M059J (cell line): ENCODE measurements at regions not wholly inside any gene's neighbourhood (a gene's known extent, or its start where the extent isn't known, plus 50 kb on each side); places are given as distances from the start of the nearest gene placed in this dataset.

Source experiments
- DNase-seq: peaks from one replicate; pipeline ENCODE4 v3.0.0-alpha.2; 2012; ENCODE audit warnings: low read depth

DNA sequence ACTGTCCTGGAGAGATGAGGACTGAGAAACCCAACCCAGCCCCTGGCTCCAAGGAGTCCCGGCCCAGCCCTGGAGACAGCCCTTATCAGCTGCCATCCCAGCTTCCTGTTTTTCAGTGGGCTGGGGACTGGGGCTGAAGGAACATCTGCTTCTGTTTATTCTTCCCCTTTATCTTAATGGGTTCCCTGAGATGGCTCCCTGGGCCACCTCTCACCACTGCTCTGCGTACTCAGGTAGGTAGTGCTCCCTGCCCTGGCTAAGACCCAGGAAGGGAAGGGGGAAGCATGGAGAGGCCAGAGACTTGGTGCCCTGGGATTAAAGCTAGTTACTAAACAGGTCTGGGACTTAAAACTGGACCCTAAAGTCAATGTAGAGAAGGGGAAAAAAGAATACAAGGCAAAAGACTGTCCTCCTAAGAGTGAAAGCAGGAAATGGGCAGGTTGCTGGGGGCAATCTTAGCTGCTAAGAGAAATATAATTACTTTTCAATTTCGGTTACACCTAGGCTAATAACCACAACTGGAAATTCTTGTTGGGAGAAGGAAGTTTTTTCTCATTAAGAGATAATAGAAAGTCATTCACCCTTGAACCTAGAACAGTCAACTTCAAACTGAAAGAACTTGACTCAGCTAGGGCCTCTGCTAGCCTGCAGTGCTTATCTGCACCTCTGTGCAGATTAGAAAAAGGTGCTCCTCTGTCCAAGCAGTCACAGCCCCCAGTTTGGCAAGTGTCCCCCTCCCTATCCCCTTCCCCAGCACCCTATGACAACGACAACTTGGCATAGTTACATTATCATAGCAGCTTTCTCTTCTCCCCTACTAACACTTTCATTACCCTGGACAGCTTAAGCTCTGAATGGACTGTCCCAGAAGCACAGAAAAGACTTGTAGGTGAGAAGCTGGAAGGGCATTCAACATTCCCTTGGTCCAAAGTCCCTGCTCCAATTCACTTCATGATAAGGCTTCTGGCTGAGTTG lies 65.6 kb upstream of the KDM7A start:
- no peak for DNase-seq

DNA sequence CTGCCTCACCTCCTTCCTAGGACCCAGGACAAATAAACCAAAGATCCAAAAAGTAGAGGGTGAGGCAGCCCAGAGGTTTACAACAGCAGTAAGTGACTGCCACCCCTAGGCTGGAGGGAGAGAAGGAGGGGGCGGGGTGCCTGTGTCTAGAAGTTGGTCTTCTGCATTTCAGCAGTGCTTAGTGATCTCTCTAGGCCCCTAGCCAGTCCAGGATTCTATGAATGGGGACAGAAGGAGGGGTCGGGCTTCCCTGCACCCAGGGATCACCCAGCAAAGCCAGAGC lies 62.8 kb upstream of the KDM7A start:
- DNase-seq = no peak

DNA sequence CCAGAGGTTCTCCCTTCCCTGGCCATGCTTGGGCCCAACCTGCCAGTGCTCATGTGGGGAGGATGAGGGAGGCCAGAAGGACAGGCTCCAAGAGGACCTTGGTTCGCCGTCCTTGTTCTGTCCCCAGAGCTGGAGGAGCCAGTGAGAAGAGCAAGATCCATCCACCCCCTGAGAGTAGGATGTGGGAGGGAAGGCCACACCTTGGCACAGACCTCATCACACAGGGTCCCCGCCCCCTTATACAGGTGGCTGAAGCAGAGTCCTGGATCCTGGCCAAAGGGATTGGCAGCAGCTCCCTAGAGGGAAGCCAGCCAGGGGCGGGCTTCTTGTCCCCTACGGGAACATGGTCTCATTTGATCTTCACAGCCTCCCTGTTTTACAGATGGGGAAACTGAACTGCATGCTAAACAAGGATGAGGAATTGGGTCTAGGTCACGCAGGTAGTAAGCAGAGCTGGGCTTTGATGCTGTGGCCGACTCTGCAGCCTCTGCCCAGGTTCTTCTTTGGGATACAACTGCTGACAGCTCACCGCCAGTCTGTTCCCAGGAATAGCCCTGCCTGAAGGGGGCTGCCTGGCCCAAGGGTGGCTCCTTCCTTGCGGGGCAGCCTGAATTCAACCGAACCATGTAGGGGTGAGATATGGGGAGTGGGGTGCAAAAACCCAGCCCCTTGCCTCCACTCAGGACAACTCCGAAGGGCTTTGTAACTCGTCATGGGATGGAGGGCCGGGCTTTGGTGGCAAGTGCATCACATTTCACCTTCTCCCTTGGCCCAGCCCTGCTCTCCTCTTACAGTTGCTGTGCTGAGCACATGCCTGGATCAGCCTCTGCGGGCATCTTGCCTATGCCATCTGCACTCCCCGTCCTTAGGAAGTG lies 62.2 kb upstream of the KDM7A start:
- DNase-seq = no peak

DNA sequence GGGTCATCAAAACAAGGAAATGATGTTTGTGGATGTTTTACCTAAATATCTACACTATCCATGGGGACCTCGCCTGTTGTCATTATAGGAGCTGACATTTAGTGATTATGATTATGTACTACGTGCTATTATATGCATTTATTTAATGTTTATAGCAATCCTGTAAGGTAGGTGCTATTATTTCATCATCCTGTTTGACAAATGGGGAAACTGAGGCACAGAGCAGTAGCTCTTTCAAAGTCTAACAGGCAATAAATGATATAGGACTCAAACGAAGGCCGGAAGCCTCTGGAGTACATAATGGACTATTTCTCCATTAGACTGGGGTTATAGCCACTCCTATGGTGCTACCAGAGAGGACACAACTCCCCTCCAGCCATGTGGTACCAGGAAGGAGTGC lies 60.6 kb upstream of the KDM7A start:
- no peak for DNase-seq

DNA sequence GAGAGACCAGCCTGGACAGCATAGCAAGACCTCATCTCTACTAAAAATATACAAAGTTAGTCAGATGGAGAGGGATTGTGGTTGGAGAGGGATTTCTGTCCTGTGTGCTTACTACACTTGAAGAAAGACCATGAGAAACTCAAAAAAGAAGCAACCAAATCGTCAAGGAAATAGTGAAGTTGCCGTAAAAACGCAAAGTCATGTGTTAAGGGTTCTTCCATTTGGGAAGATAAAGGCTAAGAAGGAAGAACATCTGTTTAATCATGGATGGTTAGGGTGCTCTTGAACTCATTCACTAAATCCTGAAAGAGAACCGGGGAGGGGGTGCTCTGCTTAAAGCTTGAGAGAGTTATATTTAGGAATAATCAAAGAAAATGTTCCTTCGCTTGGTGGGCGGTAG lies 59.8 kb upstream of the KDM7A start:
- no peak for DNase-seq

DNA sequence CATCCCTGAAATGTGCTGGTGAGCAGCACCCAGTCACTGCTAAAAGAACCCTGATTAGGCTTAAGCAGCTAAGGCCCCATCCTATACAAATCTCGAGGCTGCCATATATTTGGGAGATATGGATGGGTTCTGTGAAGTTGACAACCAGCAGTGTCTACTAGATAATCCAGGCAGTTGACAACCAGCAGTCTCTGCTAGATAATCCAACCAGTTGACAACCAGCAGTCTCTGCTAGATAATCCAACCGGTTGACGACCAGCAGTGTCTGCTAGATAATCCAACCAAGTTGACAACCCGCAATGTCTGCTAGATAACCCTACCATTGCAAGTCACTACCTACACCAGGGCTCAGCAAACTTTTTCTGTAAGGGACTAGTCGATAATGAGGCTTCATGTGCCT lies 58.3 kb upstream of the KDM7A start:
- DNase-seq = no peak

DNA sequence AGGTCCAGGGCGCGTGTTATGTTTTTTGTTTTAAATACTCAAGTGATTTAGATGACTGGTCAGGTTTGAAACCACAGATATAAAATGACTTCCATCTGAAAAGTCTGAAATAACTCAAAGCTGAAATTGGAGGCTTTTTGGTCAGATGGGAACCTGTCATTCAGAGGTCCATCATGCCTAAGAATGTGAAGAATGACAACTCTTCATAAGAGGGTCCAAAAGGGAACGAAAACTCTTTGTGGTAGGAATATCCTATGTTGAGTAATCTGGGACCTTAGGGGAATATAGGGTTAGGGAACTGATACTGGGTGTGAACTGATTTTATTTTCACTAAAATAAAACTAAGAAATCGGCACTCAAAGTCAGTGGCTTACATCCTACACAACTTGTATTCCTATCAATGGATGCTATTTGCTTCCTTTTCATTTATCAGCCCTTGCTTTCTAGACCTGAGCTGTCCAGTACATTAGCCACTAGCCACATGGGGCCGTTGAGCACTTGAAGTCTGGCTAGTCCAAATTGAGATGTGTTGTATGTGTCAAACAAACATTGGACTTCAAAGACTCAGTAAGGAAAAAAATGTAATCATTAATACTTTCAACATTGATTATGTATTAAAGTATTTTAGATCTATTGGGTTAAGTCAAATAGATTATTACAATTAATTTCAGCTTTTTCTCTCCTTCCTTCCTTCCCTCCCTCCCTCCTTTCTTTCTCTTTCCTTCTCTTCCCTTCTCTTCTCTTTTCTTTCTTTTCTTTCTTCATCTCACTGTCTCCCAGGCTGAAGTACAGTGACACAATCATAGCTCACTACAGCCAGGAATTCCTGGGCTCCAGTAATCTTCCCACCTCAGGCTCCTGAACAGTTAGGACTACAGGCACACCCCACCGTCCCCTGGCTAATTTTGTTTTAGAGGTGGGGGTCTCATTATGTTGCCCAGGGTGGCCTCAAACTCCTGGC lies 56.5 kb upstream of the KDM7A start:
- no peak for DNase-seq

DNA sequence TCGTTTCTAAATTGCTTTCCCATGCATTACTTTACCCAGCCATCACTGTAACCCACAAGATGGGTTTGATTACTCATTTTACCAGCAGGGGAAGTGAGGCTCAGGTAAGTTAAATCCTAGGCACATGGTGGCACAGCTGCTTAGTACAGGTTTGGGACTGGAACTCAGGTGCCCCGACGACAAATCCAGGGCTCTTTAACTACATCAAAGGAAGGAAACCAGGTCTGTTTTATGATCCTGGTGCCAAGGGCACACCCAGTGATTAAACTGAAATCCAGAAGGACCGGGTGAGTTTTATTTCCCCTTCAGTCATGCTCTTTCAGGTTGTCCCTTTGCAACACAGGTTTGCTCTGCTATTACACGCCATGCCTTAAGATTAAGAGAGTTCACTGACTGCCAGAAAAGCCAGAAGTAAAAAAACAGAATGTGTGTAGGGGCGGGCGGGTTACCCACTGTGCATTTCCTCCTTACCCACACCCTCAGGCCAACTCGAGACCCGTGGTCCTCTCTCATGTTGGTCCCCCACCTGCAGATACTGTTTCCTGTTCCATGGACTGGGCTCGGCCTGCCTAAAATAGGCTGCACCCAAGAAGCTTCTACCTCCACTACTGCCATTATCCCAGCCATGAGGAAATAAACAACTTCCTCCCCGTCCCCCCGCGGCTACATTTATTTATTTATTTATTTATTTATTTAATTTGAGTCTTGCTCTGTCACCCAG lies 55.1 kb upstream of the KDM7A start:
- no peak for DNase-seq

DNA sequence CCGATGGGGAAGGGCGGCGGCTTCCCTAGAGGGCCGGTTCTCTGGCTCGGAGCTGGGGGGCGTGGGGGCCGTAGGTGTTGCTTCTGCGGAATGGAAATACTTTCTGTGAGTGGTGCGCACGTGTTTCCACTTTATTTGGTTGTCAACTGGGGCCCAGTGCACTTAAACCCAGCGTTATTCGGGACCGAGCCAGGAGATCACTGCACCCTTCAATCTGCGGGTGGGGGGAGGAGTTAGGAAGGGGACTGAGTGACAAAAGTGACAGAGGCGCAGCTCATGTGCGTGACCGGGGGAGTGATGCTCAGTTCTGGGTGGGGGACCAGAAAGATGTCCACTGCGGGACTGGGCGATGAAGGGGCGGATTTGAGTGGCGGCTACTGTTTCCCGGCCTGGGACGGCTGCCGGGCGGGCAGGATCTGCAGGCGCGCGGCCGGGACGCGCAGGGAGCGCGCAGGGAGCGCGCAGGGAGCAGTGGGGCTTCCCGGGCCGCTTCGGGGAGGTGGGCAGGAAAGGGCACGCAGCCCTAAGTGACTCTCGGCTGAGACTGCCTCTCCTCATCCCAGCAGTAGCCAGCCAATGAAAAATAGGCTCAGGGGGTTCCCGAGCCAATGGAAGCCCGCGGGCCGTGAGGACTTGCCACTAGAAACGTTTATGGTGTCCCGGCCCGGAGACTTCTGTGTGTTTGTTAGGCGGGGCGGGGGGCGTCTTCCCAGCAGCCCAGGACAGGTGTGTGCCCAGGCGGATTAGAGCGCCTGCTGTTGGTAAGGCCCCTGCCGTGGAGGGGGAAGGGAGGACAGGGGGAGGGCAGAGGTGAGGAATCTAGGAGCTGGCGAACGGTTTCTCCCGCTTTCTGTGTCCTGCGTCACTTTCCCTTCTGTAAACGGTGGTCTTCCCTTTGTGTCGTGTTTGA lies 54.3 kb upstream of the KDM7A start:
- peak; percentile 28 for DNase-seq

DNA sequence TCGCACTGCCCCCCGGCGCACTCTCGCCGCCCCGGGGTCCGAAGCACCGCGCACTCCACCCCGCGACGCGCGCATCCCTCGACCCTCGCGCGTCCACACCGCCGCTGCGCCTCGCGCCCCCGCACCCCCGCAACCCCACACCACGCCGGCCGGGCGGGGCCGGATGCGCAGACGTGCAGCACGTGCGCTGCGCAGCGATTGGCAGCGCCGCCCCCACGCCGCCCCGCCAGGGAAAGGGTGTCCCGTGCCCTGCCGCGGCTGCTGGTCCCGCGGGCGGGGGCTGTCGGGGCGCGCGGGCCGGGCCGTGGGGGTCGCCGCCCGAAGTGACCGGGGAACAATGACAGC lies 53.7 kb upstream of the KDM7A start:
- peak; percentile 25 for DNase-seq

DNA sequence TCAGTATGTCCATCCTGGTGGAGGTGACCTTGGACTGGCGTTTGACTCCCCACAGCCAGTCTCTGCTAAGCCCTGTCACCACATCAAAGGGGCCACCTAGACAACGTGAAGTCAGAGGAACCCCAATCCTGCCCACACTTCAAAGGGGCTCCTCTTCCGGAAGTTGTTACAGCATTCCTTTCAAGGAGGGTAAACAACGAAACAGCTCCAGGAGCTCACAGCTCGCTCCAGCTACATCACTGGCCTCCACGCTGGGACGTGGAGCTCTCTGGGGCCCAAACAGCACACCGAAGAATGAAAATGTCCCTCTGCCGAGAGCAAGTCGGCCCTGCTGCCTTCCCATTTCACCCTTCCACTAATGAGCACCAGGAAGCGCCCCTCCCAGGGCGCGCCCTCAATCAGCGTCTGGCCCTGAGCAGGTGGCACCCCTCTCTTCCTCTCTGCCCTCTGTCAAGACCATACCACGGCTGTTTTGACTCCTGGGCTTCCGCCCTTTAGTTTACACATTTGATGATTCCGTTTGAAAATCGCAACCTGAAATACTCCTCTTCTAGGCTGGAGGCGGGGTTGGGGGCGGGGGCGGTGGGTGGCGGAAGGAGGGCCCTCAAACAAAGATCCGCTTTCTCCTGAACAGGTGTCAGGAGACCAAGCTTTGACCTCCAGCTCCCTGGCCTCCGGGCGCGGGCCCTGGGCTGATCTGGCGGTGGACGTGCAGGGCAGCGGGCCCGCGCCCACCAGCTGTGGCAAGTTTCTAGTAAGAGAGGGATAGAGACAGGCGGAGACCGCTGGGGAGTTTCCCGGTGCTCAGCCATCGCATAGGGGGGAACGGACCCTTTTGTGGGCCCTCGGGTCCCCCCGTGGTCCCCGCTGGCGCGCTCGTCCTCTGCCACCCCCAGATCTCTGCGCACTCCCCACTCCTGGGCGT lies 53.1 kb upstream of the KDM7A start:
- DNase-seq = no peak

DNA sequence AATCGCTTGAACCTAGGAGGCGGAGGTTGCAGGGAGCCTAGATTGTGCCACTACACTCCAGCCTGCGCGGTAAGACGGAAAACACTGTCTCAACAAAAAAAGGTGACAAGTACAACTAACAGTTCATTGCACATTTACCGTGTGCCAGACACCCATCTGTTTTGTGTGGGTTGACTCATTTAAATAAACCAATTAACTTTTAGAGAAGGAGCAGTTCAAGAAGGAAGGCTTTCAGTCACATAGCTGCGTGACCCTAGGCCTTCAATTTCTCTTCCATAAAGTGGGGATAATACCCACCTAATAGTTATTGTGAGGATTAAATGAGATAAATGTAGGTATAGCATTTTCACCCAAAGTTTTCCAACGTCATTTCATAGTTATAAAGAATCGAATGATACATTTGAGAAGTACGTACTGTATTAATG lies 52.3 kb upstream of the KDM7A start:
- no peak for DNase-seq
